ENCODE measurements at regions not wholly inside any gene's neighbourhood (a gene's known extent, or its start where the extent isn't known, plus 50 kb on each side); places are given as distances from the start of the nearest gene placed in this dataset.

DNA sequence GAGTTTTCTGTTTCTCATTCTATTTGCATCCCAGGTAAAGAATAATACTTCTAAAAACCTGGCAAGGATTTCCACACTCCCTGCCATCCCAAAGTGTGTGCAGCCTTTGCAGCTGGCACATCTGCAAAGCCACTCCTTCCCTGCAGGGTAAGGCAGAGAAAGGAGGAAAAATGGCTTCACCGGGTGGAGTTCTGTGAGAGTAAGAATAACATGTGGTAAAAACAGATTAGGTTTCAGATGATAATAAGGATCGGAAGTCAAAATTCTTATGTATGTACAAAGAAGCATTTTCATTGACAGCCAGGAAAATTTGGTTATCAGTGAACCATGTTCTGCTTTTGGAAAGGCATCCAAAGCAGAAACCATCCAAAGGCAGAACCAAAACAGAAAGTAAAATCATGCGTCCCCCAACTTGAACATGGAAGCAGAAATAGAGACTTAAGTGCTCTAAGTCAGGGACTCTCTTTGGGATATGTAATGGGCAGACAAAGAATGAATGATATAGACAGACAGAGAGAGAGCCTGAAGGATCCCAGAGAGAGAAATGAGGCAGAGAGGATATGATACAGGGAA is 192.6 kb upstream of the CCDC196 start:
- DNase-seq (ENCODE audit: low read depth), result peak; percentile 6
- no peak overlapping the region for H3K4me3 ChIP-seq (ENCODE audit: low read depth, low read length)
- TF ChIP-seq, protein P1, sequence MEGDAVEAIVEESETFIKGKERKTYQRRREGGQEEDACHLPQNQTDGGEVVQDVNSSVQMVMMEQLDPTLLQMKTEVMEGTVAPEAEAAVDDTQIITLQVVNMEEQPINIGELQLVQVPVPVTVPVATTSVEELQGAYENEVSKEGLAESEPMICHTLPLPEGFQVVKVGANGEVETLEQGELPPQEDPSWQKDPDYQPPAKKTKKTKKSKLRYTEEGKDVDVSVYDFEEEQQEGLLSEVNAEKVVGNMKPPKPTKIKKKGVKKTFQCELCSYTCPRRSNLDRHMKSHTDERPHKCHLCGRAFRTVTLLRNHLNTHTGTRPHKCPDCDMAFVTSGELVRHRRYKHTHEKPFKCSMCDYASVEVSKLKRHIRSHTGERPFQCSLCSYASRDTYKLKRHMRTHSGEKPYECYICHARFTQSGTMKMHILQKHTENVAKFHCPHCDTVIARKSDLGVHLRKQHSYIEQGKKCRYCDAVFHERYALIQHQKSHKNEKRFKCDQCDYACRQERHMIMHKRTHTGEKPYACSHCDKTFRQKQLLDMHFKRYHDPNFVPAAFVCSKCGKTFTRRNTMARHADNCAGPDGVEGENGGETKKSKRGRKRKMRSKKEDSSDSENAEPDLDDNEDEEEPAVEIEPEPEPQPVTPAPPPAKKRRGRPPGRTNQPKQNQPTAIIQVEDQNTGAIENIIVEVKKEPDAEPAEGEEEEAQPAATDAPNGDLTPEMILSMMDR (IDR thresholded peaks at IDR 0.05; ENCODE audit: insufficient read depth, low read length), result no peak

DNA sequence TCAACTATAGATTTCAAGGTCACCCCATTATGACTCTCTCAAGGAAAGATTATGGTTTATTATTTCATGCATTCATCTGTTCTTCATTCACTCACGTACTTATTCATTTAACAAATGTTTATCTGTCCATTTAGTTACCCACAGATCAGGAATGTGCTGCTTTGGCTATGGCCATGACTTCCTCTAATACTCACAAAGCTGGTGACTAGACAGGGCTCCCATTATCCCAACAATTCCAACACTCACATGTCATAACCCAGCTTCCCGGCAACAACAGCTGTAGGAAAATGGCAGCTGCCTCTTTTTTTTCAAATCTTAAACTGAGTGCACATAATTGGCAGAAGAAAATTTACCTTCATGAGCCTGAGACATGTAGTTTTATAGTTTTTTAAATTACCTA is 190.8 kb upstream of the CCDC196 start:
- no peak overlapping the region for H3K4me3 ChIP-seq (ENCODE audit: low read depth, low read length)
- no peak for DNase-seq (ENCODE audit: low read depth)
- TF ChIP-seq, protein P1 (IDR thresholded peaks at IDR 0.05; ENCODE audit: insufficient read depth, low read length), result no peak

DNA sequence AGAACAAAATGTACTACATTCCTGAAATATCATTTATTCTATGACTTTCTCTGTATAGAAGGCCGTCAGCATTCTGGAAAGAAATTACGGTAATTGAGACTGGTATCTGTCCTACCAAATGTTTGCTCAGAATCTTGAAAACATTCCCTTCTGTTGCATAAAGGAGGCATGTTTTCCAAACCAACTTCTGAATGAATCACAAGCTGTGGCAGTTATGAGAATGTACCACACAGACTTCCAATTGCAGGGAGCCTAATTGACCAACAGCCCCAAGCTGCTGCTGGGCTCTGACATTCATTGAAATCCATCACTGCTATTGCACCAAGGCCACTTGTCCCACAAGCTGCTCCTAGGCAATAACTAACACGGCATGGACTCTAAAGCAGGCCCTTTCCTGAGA is 185.3 kb upstream of the CCDC196 start:
- no peak overlapping the region for H3K4me3 ChIP-seq (ENCODE audit: low read depth, low read length)
- TF ChIP-seq, protein P1 (IDR thresholded peaks at IDR 0.05; ENCODE audit: insufficient read depth, low read length), result no peak
- DNase-seq (ENCODE audit: low read depth), result no peak

DNA sequence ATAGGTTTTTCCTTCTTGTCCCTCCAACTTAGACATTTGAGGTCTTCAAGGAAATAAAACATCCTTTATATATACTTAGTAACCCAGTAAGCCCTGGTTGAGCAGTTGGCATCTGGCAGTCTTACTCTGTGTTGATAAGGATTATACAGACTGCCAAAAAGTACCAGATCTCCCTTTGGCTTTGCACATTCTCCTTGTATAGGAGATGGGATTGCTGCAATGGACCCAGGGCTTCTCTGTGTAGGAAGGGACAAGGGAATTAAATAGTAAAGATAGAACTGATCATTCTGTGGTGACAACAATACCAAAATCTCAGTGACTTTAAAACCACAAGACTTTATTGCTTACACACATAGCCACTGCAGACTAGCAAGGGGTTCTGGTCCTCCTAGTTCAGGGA is 180.1 kb upstream of the CCDC196 start:
- H3K4me3 ChIP-seq (ENCODE audit: low read depth, low read length), result no peak overlapping the region
- TF ChIP-seq, protein P1 (IDR thresholded peaks at IDR 0.05; ENCODE audit: insufficient read depth, low read length), result no peak
- no peak for DNase-seq (ENCODE audit: low read depth)

DNA sequence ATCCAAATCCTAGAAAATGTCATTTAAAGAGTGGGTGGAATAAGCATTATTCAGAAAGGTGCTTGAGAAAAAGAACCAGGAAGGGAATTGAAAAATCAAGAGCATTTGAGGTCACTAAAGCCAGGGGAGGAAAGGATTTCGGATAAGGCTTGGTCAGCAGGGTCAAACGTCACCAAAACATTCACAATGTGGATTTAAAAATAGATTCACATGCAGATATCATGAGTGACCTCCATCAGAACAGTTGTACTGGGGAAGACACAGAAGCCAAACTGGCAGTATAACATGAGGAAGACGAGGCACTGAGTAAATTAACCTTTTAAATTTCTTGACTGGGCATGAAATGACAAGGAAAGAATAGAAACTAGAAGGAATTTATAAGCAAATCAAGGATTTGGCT is 175.1 kb upstream of the CCDC196 start:
- no peak overlapping the region for H3K4me3 ChIP-seq (ENCODE audit: low read depth, low read length)
- TF ChIP-seq, protein P1 (IDR thresholded peaks at IDR 0.05; ENCODE audit: insufficient read depth, low read length), result no peak
- no peak for DNase-seq (ENCODE audit: low read depth)

DNA sequence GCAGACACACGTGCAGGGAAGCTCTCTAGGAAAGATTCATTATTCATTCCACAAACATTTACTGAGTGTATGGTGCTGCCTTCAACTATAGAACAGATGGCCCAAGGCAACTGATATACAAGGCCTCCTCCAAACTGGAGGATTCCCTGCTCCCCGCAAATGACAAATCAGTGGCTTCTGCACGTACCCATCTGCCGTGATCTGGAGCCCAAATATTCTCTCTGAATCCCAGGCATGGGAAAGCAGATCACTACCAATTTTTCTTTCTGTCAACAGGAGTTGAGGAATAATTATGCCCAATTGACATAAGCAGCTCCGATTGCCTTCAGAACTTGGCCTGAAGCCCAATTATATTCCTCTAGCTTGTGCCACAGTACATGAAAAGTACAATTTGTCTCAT is 174.2 kb upstream of the CCDC196 start:
- DNase-seq (ENCODE audit: low read depth), result no peak
- TF ChIP-seq, protein P1 (IDR thresholded peaks at IDR 0.05; ENCODE audit: insufficient read depth, low read length), result no peak
- H3K4me3 ChIP-seq (ENCODE audit: low read depth, low read length), result no peak overlapping the region

DNA sequence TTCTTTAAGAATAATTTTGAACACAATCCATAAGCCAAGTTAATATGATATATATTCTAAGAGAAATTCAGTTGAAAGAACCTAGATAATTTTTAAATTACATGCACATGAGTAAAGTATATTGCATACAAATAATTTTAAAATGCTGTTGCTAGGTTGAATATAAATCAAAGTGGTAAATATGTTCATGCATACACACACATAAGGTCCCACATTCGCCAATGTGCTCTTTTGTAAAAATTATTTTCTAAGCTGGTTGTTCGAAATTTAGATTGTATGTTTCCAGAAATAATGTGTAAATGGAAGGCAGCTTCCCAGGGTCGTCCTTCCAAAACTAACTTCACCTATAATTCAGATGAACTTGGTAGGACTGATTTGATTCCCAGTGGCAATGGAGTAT is 173.7 kb upstream of the CCDC196 start:
- no peak for DNase-seq (ENCODE audit: low read depth)
- no peak overlapping the region for H3K4me3 ChIP-seq (ENCODE audit: low read depth, low read length)
- TF ChIP-seq, protein P1 (IDR thresholded peaks at IDR 0.05; ENCODE audit: insufficient read depth, low read length), result no peak

Data from fibroblast of the aortic adventitia (primary cell).